ENCODE measurements at regions not wholly inside any gene's neighbourhood (a gene's known extent, or its start where the extent isn't known, plus 50 kb on each side); places are given as distances from the start of the nearest gene placed in this dataset.

- H3K27ac ChIP-seq (ENCODE audit: low read depth, low read length, poor library complexity, severe bottlenecking): no peak overlapping the region
- no peaks in the 10 kb centered on the region for H3K4me1 ChIP-seq (ENCODE audit: insufficient read depth, low read length, poor library complexity, severe bottlenecking)
- BruUV-seq (replicated peaks): no TSS peak
- CTCF ChIA-PET: no interaction called here
- H3K36me3 ChIP-seq (ENCODE audit: insufficient read depth, low read length, poor library complexity, severe bottlenecking): no peaks in the 10 kb centered on the region
- no peak for DNase-seq (ENCODE audit: low spot score)
- H3K9me3 ChIP-seq (ENCODE audit: low read depth, low read length, poor library complexity, severe bottlenecking): no peaks in the 10 kb centered on the region
- no peak for TF ChIP-seq CTCF (conservative IDR thresholded peaks at IDR 0.05; ENCODE audit: low read depth, low read length)
- TF ChIP-seq EZH2 (IDR thresholded peaks at IDR 0.05; ENCODE audit: borderline replicate concordance, low read depth, low read length, poor library complexity, severe bottlenecking): no peak
- no peak overlapping the region for H3K4me3 ChIP-seq (ENCODE audit: low read depth, low read length, poor library complexity, severe bottlenecking)
- POLR2A ChIA-PET (ENCODE audit: low non-redundant PET): no interaction called here
- H3K27me3 ChIP-seq (replicated peaks; ENCODE audit: insufficient read depth, low read depth, low read length, poor library complexity): no peaks in the 10 kb centered on the region
- intact Hi-C loops (cut with micrococcal nuclease; ENCODE audit: unreplicated experiment): no loop called here
Measured at GRCh38 chr10:78574547-78574946, 494.2 kb upstream of the ZMIZ1 start.

GRCh38 chr10:78575400-78575799 is 493.4 kb upstream of the ZMIZ1 start:
- Histone ChIP-seq H3K4me1 (ENCODE audit: insufficient read depth, low read length, poor library complexity, severe bottlenecking) (no peaks in the 10 kb centered on the region), H3K27ac (ENCODE audit: low read depth, low read length, poor library complexity, severe bottlenecking) (no peak overlapping the region), H3K36me3 (ENCODE audit: insufficient read depth, low read length, poor library complexity, severe bottlenecking) (no peaks in the 10 kb centered on the region), H3K9me3 (ENCODE audit: low read depth, low read length, poor library complexity, severe bottlenecking) (no peaks in the 10 kb centered on the region), H3K27me3 (replicated peaks; ENCODE audit: insufficient read depth, low read depth, low read length, poor library complexity) (no peaks in the 10 kb centered on the region), H3K4me3 (ENCODE audit: low read depth, low read length, poor library complexity, severe bottlenecking) (no peak overlapping the region)
- no TSS peak for BruUV-seq (replicated peaks)
- intact Hi-C loops (cut with micrococcal nuclease; ENCODE audit: unreplicated experiment): no loop called here
- ChIA-PET CTCF (no interaction called here), POLR2A (ENCODE audit: low non-redundant PET) (no interaction called here)
- DNase-seq (ENCODE audit: low spot score): no peak
- TF ChIP-seq EZH2 (IDR thresholded peaks at IDR 0.05; ENCODE audit: borderline replicate concordance, low read depth, low read length, poor library complexity, severe bottlenecking) (no peak), CTCF (conservative IDR thresholded peaks at IDR 0.05; ENCODE audit: low read depth, low read length) (no peak)

GRCh38 chr10:78576276-78576675 is 492.5 kb upstream of the ZMIZ1 start:
- CTCF ChIA-PET: no interaction called here
- Histone ChIP-seq H3K36me3 (ENCODE audit: insufficient read depth, low read length, poor library complexity, severe bottlenecking) (no peaks in the 10 kb centered on the region), H3K4me1 (ENCODE audit: insufficient read depth, low read length, poor library complexity, severe bottlenecking) (no peaks in the 10 kb centered on the region), H3K27me3 (replicated peaks; ENCODE audit: insufficient read depth, low read depth, low read length, poor library complexity) (no peaks in the 10 kb centered on the region), H3K27ac (ENCODE audit: low read depth, low read length, poor library complexity, severe bottlenecking) (no peak overlapping the region), H3K4me3 (ENCODE audit: low read depth, low read length, poor library complexity, severe bottlenecking) (no peak overlapping the region), H3K9me3 (ENCODE audit: low read depth, low read length, poor library complexity, severe bottlenecking) (no peaks in the 10 kb centered on the region)
- DNase-seq (ENCODE audit: low spot score): no peak
- POLR2A ChIA-PET (ENCODE audit: low non-redundant PET): no interaction called here
- BruUV-seq (replicated peaks): no TSS peak
- no peak for TF ChIP-seq EZH2 (IDR thresholded peaks at IDR 0.05; ENCODE audit: borderline replicate concordance, low read depth, low read length, poor library complexity, severe bottlenecking)
- no peak for TF ChIP-seq CTCF (conservative IDR thresholded peaks at IDR 0.05; ENCODE audit: low read depth, low read length)
- intact Hi-C loops (cut with micrococcal nuclease; ENCODE audit: unreplicated experiment): no loop called here
